ENCODE measurements at regions not wholly inside any gene's neighbourhood (a gene's known extent, or its start where the extent isn't known, plus 50 kb on each side); places are given as distances from the start of the nearest gene placed in this dataset.
"Not testable (repeated sequence)": the region's sequence is repeated elsewhere in the genome, so short reads cannot be mapped to it uniquely, and the experiment has no call there.

- DNase-seq (ENCODE audit: low spot score), result no peak
Observed at GRCh38 chr4:20046931-20047677, 204.6 kb upstream of the SLIT2 start.

- DNase-seq (ENCODE audit: low spot score), result no peak
Observed at GRCh38 chr4:20046179-20046578, 205.5 kb upstream of the SLIT2 start.

DNA sequence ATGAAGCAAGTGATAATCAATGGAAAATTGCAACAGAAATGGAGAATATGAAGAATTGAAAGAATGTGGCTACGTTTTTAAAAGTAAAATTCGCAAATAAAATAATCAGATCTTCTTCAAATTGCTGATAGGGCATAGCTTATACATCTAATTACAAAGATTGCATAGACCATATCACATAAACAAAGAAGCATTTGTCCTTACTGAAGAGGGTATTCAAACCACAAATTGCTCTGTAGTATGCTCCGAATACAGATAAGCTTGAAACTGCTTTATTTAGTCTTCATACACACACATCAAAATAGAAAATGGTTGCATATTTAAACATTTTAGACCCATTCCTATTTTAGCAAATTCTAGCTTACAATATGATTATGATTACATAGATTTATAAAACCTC is 206.7 kb upstream of the SLIT2 start:
- no peak for DNase-seq (ENCODE audit: low spot score)

DNA sequence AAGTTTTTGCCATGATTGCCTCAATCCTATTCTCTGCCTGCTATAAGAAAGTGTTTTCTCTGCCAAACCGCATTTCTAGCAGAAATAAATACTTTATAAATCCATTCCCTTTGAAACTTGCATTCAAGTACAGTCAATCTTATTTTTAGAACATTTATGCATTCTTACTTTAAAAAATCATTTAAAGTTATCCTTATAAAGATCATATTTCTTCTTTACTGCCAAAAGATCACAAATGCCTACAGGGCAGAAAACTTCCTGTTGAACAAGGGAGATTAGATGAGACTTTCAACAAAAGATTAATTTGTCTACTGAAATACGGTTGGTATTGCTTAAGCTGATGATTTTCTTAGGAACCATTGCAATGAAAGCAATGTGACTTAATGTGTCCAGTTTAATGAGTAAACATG is 207.2 kb upstream of the SLIT2 start:
- no peak for DNase-seq (ENCODE audit: low spot score)

DNA sequence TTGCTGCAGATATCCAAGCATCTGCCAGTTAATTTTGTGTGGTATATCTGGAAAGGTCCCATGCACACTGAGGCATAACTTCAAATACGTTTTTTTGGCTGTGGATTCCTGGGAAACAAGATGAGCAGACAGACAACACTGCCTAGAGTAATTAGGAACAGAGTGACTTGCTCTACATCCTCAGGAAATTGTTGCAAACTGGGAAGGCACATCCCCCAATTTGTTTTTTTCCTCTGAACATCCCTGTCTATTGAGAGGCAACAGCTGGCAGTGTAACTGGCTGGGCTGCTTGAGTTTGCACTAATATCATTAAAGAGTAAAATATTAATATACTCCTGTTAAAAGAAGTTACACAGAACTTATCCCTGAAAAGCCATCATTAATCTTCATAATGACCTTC is 207.7 kb upstream of the SLIT2 start:
- DNase-seq (ENCODE audit: low spot score), result no peak

- no peak for DNase-seq (ENCODE audit: low spot score)
Observed at GRCh38 chr4:20042769-20043168, 208.9 kb upstream of the SLIT2 start.

DNA sequence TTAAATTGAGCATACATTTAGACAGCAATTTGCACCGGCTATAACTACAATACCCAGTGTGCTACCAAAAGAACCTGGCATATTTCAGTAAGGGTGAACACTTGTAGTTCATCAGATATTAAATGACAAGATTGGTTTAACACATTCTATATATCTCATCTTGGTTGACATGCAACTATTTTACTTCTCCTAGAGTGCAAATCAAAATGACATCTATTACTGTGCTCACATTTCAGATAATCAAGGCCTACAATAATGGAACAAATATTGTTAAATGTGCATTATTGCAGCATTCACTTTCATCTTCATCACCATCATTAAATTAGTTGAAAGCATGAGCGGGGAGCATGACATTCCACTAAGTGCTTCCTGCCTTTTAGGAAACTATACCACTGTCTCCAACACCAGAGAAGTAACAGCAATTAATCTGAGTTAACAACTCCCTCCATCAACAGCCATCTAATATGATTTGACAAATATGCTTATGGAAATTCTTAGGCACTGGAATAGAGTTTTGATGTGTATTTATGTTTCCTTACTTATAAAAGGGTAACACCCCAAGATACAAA is 209.8 kb upstream of the SLIT2 start:
- no peak for DNase-seq (ENCODE audit: low spot score)

- DNase-seq (ENCODE audit: low spot score), result no peak
Observed at GRCh38 chr4:20037745-20038144, 214.0 kb upstream of the SLIT2 start.

DNA sequence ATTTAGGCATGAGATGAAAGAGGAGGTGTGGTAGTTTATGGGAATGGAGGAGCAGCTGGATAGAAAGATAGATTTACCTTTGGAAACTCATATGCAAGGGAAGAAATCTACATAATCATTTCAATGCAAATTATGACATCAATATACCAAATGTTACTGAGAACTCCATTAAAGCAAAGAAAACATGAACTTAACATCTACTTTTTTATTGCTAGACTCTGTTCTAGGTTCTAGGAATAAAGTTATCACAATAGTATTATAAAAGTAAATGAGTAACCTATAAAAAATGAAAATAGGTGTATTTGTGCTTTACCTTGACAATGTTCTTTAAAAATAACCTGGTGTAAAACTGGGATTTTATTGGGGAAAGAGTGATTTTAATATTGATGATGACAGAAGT is 221.6 kb upstream of the SLIT2 start:
- DNase-seq (ENCODE audit: low spot score), result no peak

GRCh38 chr4:20028645-20029044 is 223.1 kb upstream of the SLIT2 start:
- DNase-seq (ENCODE audit: low spot score), result no peak

- DNase-seq (ENCODE audit: low spot score), result no peak
Observed at GRCh38 chr4:20026456-20026855, 225.2 kb upstream of the SLIT2 start.

DNA sequence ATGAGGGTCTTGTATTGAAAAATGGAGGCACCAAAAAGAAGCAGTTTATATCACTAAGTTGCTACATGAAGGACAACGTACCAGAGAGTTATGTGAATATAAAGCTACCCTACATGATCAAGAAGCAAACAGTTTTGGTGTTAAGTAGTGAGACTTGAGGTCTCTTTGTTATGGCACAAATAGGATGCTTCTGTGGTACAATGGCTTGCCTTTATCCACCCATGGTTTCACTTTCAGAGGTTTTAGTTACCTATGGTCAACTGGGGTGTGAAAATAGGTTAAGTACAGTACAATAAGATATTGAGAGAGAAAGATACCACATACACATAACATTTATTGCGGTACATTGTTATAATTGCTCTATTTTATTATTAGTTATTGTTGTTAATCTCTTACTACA is 229.2 kb upstream of the SLIT2 start:
- no peak for DNase-seq (ENCODE audit: low spot score)

DNA sequence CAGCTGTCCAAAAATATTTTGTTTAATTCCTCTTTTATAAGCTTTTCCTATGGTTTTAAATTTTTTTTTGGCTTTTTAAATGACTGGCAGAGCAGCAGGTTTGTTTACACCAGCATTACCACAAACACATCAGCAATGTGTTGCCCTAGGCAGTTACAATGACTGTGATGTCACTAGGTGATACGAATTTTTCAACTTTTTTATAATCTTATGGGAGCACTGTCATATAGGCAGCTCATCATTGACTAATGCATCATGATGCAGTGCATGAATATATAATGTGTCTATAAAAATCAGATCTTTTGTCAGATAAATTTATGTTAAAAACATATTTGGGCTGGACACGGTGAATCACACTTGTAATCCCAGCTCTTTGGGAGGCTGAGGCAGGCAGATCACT is 231.6 kb upstream of the SLIT2 start:
- DNase-seq (ENCODE audit: low spot score), result no peak

GRCh38 chr4:20019310-20020015 is 232.2 kb upstream of the SLIT2 start:
- DNase-seq (ENCODE audit: low spot score), result no peak

GRCh38 chr4:20017777-20018115 is 234.0 kb upstream of the SLIT2 start:
- no peak for DNase-seq (ENCODE audit: low spot score)

DNA sequence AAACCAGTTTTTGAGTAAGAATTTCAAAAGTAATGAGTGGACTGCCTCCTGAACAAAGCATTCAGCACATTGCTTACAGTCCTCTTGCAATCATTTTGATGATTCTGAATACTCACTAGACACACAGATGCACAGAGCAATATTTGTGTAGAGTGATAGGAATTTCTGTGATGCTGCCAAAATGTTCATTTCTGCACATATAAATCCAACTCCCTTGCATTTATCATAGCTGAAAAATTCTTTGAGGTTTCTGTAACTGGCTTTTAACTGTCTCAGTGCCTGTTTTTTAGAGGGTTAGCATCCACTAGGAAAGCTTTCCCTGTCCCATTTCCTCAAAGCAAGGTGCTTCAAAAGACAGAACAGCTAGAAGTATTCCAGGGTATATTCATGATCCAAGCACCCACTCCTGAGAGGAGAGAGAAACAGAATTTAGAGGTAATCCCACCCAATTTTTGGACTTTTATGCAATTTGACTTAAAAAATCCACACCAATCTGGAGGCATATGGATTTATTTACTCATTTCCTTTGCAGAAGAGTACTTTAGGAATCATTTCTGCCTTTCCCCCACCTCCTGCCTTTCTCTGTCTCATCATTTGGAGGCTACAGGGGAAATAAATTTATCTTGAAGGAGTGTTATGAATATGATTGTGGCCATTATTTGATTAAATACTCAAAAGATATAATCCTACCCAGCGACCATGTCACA is 234.5 kb upstream of the SLIT2 start:
- DNase-seq (ENCODE audit: low spot score), result no peak

- no peak for DNase-seq (ENCODE audit: low spot score)
Observed at GRCh38 chr4:20015636-20016224, 236.0 kb upstream of the SLIT2 start.

DNA sequence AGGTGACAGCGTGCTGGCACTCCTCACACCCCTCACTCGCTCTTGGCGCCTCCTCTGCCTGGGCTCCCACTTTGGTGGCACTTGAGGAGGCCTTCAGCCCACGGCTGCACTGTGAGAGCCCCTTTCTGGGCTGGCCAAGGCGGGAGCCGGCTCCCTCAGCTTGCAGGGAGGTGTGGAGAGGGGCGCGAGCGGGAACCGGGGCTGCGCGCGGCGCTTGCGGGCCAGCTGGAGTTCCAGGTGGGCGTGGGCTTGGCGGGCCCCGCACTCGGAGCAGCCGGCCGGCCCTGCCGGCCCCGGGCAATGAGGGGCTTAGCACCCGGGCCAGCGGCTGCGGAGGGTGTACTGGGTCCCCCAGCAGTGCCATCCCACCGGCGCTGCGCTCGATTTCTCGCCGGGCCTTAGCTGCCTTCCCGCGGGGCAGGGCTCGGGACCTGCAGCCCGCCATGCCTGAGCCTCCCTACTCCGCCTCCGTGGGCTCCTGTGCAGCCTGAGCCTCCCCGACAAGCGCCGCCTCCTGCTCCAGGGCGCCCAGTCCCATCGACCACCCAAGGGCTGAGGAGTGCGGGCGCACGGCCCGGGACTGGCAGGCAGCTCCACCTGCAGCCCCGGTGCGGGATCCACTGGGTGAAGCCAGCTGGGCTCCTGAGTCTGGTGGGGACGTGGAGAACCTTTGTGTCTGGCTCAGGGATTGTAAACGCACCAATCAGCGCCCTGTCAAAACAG is 247.7 kb upstream of the SLIT2 start:
- DNase-seq (ENCODE audit: low spot score), result not testable (repeated sequence)

DNA sequence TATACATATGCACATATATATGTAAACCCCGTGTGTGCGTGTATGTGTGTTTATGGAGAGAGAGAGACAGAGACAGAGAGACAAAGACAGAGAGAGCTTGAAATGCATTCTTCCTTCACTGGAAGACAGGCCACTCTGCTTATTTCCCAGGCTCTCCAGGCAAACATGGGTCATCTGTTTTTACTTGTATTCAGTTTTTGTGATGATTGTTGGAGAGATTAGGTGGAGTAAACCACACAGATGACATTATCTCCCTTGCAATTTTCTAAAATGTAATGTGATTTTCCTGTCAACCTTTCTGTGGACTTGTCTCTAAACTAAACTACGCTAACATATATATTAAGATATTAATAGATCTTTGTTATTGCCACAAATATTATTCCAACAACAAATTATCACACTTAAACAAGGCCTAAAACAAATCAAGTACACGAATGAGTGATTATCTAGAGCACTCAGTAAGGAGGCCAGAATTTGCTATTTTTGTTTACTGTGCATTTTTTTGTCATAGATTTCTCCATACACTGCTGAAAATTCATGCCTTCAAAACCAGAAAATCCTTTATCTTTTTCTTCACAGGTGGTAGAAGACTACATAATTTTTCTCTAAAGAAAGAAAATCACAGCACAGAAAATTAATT is 251.8 kb upstream of the SLIT2 start:
- no peak for DNase-seq (ENCODE audit: low spot score)

DNA sequence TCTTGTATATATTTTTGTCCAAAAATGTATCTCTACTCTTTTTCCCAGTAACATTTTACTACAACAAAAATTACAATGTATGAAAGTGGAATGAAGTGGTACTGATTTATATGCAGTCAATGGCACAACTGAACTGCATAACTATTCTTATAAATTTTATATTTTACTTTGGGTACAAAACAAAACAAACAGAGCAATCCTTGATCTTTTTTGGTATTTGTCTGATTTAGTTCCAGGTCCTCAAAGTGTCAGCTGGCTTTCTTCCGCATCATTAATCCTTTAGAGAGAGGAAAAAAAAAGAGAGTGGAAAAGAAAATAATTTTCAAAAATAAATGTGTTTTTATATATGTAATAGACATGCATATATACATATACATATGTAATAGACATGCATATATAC is 252.4 kb upstream of the SLIT2 start:
- DNase-seq (ENCODE audit: low spot score), result no peak

GRCh38 chr4:19993242-19993641 is 258.5 kb upstream of the SLIT2 start:
- no peak for DNase-seq (ENCODE audit: low spot score)
